ENCODE measurements at regions not wholly inside any gene's neighbourhood (a gene's known extent, or its start where the extent isn't known, plus 50 kb on each side); places are given as distances from the start of the nearest gene placed in this dataset.
A peak's percentile ranks its signal among the peaks of the same experiment; 100 is the strongest.

DNA sequence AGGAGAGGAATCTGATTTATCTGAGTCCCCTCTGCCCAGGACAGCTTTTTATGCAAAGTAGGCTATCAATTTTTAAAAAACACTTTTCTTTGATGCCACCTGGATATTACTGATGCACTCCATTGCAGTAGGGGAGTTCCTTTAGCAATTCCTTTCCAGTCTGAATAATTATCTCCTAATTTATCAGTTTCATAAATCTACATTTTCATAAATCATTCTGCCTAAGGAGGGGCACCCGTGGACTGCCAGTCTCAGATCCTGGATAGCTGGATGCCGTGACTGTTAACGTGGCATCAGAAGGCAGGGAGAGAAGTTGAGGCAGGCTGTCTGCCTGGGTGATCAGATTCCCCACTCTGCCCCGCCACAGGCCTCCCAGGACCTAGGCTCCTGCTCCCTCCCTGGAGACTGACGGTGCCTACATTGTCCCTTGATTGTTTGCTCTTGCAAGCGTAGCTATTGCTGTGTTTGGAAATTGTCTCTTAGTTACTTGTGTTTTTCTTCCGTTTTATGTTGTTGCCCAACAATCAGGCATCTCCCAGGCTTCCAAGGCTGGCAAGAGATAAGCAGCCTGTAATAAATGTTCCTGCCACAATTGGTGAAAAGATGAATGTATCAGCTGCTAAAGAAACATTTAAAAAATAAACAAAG, 75.2 kb downstream of the KATNIP start (continued):
- no peak for TF ChIP-seq ZNF484 (CRISPR knock-in tag; IDR thresholded peaks at IDR 0.05; ENCODE audit: borderline replicate concordance, low read depth)
- TF ChIP-seq ZNF607 (CRISPR knock-in tag; IDR thresholded peaks at IDR 0.05; ENCODE audit: borderline replicate concordance), result no peak
- no peak for TF ChIP-seq ZFYVE20 (CRISPR knock-in tag; IDR thresholded peaks at IDR 0.05; ENCODE audit: borderline replicate concordance, low read depth)
- TF ChIP-seq GABPA (IDR thresholded peaks at IDR 0.05; ENCODE audit: low read depth, low read length), result no peak
- no peak for TF ChIP-seq GABPA (CRISPR knock-in tag; IDR thresholded peaks at IDR 0.05; ENCODE audit: low read depth)
- TF ChIP-seq SUZ12 (IDR thresholded peaks at IDR 0.05; ENCODE audit: low read depth, low read length), result no peak
- TF ChIP-seq NAIF1 (CRISPR knock-in tag; IDR thresholded peaks at IDR 0.05; ENCODE audit: borderline replicate concordance), result no peak
- no peak for TF ChIP-seq MED1 (CRISPR knock-in tag; IDR thresholded peaks at IDR 0.05)
- no peak for TF ChIP-seq ISL2 (CRISPR knock-in tag; IDR thresholded peaks at IDR 0.05)
- TF ChIP-seq ZKSCAN8 (CRISPR knock-in tag; IDR thresholded peaks at IDR 0.05; ENCODE audit: borderline replicate concordance), result no peak
- no peak for TF ChIP-seq ZNF468 (CRISPR knock-in tag; IDR thresholded peaks at IDR 0.05)
- TF ChIP-seq HMGXB4 (CRISPR knock-in tag; IDR thresholded peaks at IDR 0.05; ENCODE audit: borderline replicate concordance in 1 of 2, low read depth in 1 of 2), result no peak
- no peak for TF ChIP-seq GTF3A (CRISPR knock-in tag; conservative IDR thresholded peaks at IDR 0.05)
- no peak for TF ChIP-seq KDM5A (IDR thresholded peaks at IDR 0.05; ENCODE audit: borderline replicate concordance, low read length)
- TF ChIP-seq RBM39 (IDR thresholded peaks at IDR 0.05; ENCODE audit: low read depth, low read length, poor library complexity, severe bottlenecking), result no peak
- TF ChIP-seq ZNF253 (CRISPR knock-in tag; IDR thresholded peaks at IDR 0.05; ENCODE audit: borderline replicate concordance), result no peak
- TF ChIP-seq CREB3 (CRISPR knock-in tag; IDR thresholded peaks at IDR 0.05), result no peak
- TF ChIP-seq EHMT2 (IDR thresholded peaks at IDR 0.05; ENCODE audit: borderline replicate concordance, low read depth, low read length), result 0 out of 2 replicates have a peak, but pooled peaks have one; percentile 78
- TF ChIP-seq BRD4 (CRISPR knock-in tag; IDR thresholded peaks at IDR 0.05), result no peak
- TF ChIP-seq, protein P1, sequence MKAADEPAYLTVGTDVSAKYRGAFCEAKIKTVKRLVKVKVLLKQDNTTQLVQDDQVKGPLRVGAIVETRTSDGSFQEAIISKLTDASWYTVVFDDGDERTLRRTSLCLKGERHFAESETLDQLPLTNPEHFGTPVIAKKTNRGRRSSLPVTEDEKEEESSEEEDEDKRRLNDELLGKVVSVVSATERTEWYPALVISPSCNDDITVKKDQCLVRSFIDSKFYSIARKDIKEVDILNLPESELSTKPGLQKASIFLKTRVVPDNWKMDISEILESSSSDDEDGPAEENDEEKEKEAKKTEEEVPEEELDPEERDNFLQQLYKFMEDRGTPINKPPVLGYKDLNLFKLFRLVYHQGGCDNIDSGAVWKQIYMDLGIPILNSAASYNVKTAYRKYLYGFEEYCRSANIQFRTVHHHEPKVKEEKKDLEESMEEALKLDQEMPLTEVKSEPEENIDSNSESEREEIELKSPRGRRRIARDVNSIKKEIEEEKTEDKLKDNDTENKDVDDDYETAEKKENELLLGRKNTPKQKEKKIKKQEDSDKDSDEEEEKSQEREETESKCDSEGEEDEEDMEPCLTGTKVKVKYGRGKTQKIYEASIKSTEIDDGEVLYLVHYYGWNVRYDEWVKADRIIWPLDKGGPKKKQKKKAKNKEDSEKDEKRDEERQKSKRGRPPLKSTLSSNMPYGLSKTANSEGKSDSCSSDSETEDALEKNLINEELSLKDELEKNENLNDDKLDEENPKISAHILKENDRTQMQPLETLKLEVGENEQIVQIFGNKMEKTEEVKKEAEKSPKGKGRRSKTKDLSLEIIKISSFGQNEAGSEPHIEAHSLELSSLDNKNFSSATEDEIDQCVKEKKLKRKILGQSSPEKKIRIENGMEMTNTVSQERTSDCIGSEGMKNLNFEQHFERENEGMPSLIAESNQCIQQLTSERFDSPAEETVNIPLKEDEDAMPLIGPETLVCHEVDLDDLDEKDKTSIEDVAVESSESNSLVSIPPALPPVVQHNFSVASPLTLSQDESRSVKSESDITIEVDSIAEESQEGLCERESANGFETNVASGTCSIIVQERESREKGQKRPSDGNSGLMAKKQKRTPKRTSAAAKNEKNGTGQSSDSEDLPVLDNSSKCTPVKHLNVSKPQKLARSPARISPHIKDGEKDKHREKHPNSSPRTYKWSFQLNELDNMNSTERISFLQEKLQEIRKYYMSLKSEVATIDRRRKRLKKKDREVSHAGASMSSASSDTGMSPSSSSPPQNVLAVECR (CRISPR knock-in tag; IDR thresholded peaks at IDR 0.05; ENCODE audit: borderline replicate concordance), result 0 out of 2 replicates have a peak, but pooled peaks have one; percentile 17
- TF ChIP-seq SAP130 (CRISPR knock-in tag; IDR thresholded peaks at IDR 0.05; ENCODE audit: low read depth), result peak; percentile 38
- no peak for TF ChIP-seq ZNF83 (CRISPR knock-in tag; IDR thresholded peaks at IDR 0.05; ENCODE audit: borderline replicate concordance)

Measured in HepG2 (cell line).